ENCODE measurements at regions not wholly inside any gene's neighbourhood (a gene's known extent, or its start where the extent isn't known, plus 50 kb on each side); places are given as distances from the start of the nearest gene placed in this dataset.

DNA sequence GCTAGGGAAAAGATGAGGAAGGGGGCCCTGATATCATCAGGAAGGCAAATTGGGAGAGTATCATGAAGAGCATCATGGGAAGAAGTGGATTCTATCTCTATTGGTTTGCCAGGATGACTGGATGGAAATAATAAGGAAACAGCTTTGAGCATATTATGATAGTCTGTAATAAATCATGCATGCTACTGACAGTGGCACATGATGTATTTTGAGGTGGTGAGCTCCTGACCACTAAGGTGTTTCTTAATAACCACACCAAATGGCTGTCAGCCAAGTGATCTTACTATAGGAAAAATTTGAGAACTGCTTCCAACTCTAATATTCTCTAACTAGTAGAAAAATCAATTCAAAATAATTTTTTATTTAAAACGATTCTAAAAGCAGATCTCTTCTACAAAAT is 548.4 kb upstream of the JAG1 start:
- H3K36me3 ChIP-seq (ENCODE audit: control insufficient read depth, insufficient read depth, low read length), result no peaks in the 10 kb centered on the region
- BruUV-seq (replicated peaks), result no TSS peak
- intact Hi-C loops (cut with micrococcal nuclease; ENCODE audit: unreplicated experiment), result no loop called here
- no peak overlapping the region for H3K4me3 ChIP-seq (ENCODE audit: low read depth in 2 of 2, low read length in 2 of 2)
- no peaks in the 10 kb centered on the region for H3K9me3 ChIP-seq (ENCODE audit: control insufficient read depth, insufficient read depth, low read depth, low read length)
- in situ Hi-C loops (cut with HindIII; ENCODE audit: low pct_unique_long_range_greater_than_20kb, low sequenced_read_pairs), result no loop called here
- DNase-seq (ENCODE audit: low read depth, low spot score), result no peak
- ChIA-PET POLR2A (interaction anchor here (0.7 kb wide), 1 partner anchor 176 kb away, joined by 3 read pairs; no protein-coding TSS in a partner anchor), CTCF (no interaction called here)
- no peak for ATAC-seq
- TF ChIP-seq SIN3A (IDR thresholded peaks at IDR 0.05; ENCODE audit: borderline replicate concordance, insufficient read depth, low read depth, low read length) (no peak), TCF7L2 (IDR thresholded peaks at IDR 0.05; ENCODE audit: low read depth, low read length) (no peak), POLR2AphosphoS5 (IDR thresholded peaks at IDR 0.05; ENCODE audit: low read depth, low read length) (no peak)
- TF ChIP-seq, protein P1, sequence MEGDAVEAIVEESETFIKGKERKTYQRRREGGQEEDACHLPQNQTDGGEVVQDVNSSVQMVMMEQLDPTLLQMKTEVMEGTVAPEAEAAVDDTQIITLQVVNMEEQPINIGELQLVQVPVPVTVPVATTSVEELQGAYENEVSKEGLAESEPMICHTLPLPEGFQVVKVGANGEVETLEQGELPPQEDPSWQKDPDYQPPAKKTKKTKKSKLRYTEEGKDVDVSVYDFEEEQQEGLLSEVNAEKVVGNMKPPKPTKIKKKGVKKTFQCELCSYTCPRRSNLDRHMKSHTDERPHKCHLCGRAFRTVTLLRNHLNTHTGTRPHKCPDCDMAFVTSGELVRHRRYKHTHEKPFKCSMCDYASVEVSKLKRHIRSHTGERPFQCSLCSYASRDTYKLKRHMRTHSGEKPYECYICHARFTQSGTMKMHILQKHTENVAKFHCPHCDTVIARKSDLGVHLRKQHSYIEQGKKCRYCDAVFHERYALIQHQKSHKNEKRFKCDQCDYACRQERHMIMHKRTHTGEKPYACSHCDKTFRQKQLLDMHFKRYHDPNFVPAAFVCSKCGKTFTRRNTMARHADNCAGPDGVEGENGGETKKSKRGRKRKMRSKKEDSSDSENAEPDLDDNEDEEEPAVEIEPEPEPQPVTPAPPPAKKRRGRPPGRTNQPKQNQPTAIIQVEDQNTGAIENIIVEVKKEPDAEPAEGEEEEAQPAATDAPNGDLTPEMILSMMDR (IDR thresholded peaks at IDR 0.05), result no peak
- TF ChIP-seq, protein P2, sequence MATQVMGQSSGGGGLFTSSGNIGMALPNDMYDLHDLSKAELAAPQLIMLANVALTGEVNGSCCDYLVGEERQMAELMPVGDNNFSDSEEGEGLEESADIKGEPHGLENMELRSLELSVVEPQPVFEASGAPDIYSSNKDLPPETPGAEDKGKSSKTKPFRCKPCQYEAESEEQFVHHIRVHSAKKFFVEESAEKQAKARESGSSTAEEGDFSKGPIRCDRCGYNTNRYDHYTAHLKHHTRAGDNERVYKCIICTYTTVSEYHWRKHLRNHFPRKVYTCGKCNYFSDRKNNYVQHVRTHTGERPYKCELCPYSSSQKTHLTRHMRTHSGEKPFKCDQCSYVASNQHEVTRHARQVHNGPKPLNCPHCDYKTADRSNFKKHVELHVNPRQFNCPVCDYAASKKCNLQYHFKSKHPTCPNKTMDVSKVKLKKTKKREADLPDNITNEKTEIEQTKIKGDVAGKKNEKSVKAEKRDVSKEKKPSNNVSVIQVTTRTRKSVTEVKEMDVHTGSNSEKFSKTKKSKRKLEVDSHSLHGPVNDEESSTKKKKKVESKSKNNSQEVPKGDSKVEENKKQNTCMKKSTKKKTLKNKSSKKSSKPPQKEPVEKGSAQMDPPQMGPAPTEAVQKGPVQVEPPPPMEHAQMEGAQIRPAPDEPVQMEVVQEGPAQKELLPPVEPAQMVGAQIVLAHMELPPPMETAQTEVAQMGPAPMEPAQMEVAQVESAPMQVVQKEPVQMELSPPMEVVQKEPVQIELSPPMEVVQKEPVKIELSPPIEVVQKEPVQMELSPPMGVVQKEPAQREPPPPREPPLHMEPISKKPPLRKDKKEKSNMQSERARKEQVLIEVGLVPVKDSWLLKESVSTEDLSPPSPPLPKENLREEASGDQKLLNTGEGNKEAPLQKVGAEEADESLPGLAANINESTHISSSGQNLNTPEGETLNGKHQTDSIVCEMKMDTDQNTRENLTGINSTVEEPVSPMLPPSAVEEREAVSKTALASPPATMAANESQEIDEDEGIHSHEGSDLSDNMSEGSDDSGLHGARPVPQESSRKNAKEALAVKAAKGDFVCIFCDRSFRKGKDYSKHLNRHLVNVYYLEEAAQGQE (IDR thresholded peaks at IDR 0.05; ENCODE audit: insufficient read depth in 1 of 2, low read depth in 2 of 2, low read length in 1 of 2), result no peak
- H3K27me3 ChIP-seq (ENCODE audit: control insufficient read depth, insufficient read depth, low read length), result no peaks in the 10 kb centered on the region
- no peaks in the 10 kb centered on the region; the same call in 1 of the 2 replicates for H3K4me1 ChIP-seq (ENCODE audit: control insufficient read depth, insufficient read depth, low read length)
- no peak overlapping the region for H3K27ac ChIP-seq (ENCODE audit: low read length)

DNA sequence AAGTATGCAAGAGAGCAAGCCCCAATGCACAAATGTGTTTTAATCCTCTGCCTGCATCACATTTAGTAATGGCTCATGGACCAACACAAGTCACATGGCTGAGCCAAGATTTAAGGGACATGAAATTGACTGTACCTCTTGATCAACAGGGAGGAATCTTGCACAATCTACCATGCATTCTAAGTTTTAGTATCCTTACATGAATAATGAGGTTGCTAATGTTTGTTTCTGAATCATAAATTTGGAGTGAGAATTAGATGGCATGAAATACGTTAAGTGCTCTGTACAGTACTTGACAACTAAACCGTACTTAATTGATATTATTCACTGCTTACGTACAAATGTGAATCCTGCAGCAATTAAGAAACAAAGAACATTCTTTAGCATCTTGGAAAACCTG is 553.8 kb upstream of the JAG1 start:
- Histone ChIP-seq H3K4me1 (ENCODE audit: control insufficient read depth, insufficient read depth, low read length) (peaks cover 7% of the 10 kb centered on the region), H3K27me3 (ENCODE audit: control insufficient read depth, insufficient read depth, low read length) (no peaks in the 10 kb centered on the region), H3K27ac (ENCODE audit: low read length) (no peak overlapping the region), H3K9me3 (ENCODE audit: control insufficient read depth, insufficient read depth, low read depth, low read length) (no peaks in the 10 kb centered on the region), H3K4me3 (ENCODE audit: low read depth in 2 of 2, low read length in 2 of 2) (no peak overlapping the region), H3K36me3 (ENCODE audit: control insufficient read depth, insufficient read depth, low read length) (no peaks in the 10 kb centered on the region)
- TF ChIP-seq TCF7L2 (IDR thresholded peaks at IDR 0.05; ENCODE audit: low read depth, low read length), result no peak
- TF ChIP-seq, protein P1 (IDR thresholded peaks at IDR 0.05), result no peak
- no peak for TF ChIP-seq POLR2AphosphoS5 (IDR thresholded peaks at IDR 0.05; ENCODE audit: low read depth, low read length)
- TF ChIP-seq SIN3A (IDR thresholded peaks at IDR 0.05; ENCODE audit: borderline replicate concordance, insufficient read depth, low read depth, low read length), result no peak
- TF ChIP-seq, protein P2 (IDR thresholded peaks at IDR 0.05; ENCODE audit: insufficient read depth in 1 of 2, low read depth in 2 of 2, low read length in 1 of 2), result no peak
- in situ Hi-C loops (cut with HindIII; ENCODE audit: low pct_unique_long_range_greater_than_20kb, low sequenced_read_pairs), result no loop called here
- no peak for ATAC-seq
- intact Hi-C loops (cut with micrococcal nuclease; ENCODE audit: unreplicated experiment), result no loop called here
- DNase-seq (ENCODE audit: low read depth, low spot score), result no peak
- POLR2A ChIA-PET, result no interaction called here
- CTCF ChIA-PET, result no interaction called here
- BruUV-seq (replicated peaks), result no TSS peak

All from Panc1 (cell line).